ENCODE measurements at regions not wholly inside any gene's neighbourhood (a gene's known extent, or its start where the extent isn't known, plus 50 kb on each side); places are given as distances from the start of the nearest gene placed in this dataset.

- Histone ChIP-seq H3K27me3 (replicated peaks; ENCODE audit: control insufficient read depth, insufficient read depth, low read length, poor library complexity, severe bottlenecking) (no peaks in the 10 kb centered on the region), H3K27ac (ENCODE audit: insufficient read depth, low read length, poor library complexity, severe bottlenecking) (no peak overlapping the region), H3K9me3 (ENCODE audit: control insufficient read depth, low read length) (no peaks in the 10 kb centered on the region), H3K36me3 (ENCODE audit: control insufficient read depth, insufficient read depth, low read length) (no peaks in the 10 kb centered on the region), H3K4me1 (ENCODE audit: control insufficient read depth, insufficient read depth, low read length, poor library complexity, severe bottlenecking) (no peaks in the 10 kb centered on the region), H3K4me3 (ENCODE audit: insufficient read depth, low read depth, low read length, poor library complexity, severe bottlenecking) (no peak overlapping the region)
- no peak for DNase-seq
Measured at GRCh38 chr18:71966791-71967190, 577.4 kb downstream of the CBLN2 start.

- no peak overlapping the region for H3K4me3 ChIP-seq (ENCODE audit: insufficient read depth, low read depth, low read length, poor library complexity, severe bottlenecking)
Measured at GRCh38 chr18:71958605-71959004, 585.5 kb downstream of the CBLN2 start.

DNA sequence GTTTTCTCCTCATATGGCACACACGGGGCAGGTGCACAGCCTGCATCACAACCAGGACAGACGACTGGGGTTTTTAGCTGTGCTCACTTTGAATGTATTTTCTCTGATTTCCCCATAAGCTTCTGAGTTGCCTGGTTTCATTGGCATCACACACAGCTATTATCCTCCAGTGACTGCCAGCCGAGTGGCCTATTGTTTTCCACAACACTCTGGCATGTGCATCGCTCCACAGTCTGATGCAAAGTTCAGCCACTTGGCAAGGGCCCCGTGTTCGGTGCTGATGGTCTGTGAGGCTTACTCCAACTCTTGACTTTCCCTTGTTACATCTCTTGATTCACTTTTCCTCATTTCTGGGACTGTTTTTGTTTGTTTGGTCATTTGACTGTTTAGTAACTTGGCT lies 593.1 kb downstream of the CBLN2 start:
- Histone ChIP-seq H3K36me3 (ENCODE audit: control insufficient read depth, insufficient read depth, low read length) (no peaks in the 10 kb centered on the region), H3K27ac (ENCODE audit: insufficient read depth, low read length, poor library complexity, severe bottlenecking) (no peak overlapping the region), H3K27me3 (replicated peaks; ENCODE audit: control insufficient read depth, insufficient read depth, low read length, poor library complexity, severe bottlenecking) (no peaks in the 10 kb centered on the region), H3K9me3 (ENCODE audit: control insufficient read depth, low read length) (no peaks in the 10 kb centered on the region), H3K4me1 (ENCODE audit: control insufficient read depth, insufficient read depth, low read length, poor library complexity, severe bottlenecking) (no peaks in the 10 kb centered on the region), H3K4me3 (ENCODE audit: insufficient read depth, low read depth, low read length, poor library complexity, severe bottlenecking) (no peak overlapping the region)
- no peak for DNase-seq

More at GRCh38 chr18:71958605-71959004, 585.5 kb downstream of the CBLN2 start:
- Histone ChIP-seq H3K4me1 (ENCODE audit: control insufficient read depth, insufficient read depth, low read length, poor library complexity, severe bottlenecking) (no peaks in the 10 kb centered on the region), H3K27me3 (replicated peaks; ENCODE audit: control insufficient read depth, insufficient read depth, low read length, poor library complexity, severe bottlenecking) (no peaks in the 10 kb centered on the region), H3K27ac (ENCODE audit: insufficient read depth, low read length, poor library complexity, severe bottlenecking) (no peak overlapping the region), H3K9me3 (ENCODE audit: control insufficient read depth, low read length) (no peaks in the 10 kb centered on the region), H3K36me3 (ENCODE audit: control insufficient read depth, insufficient read depth, low read length) (no peaks in the 10 kb centered on the region)
- DNase-seq, result no peak

DNA sequence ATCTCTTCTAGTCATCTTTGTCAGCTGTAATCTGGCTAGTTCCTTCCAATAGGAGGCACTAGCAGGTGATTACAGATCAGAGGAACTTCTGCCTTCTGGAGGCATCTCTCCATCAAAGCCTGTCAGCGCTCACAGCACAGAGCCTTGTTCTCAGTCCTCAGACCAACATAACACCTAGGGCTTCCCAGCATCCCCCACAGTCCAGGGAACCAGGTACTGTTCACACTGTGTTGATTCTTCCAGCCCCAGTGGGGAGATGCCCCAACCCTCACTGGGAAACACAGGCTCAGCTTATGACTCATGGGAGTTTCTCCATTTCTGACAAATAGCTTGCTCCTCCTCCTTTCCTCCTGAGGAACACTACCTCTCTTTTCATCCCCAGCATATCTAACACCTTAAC lies 601.7 kb downstream of the CBLN2 start:
- no peaks in the 10 kb centered on the region for H3K27me3 ChIP-seq (replicated peaks; ENCODE audit: control insufficient read depth, insufficient read depth, low read length, poor library complexity, severe bottlenecking)
- H3K9me3 ChIP-seq (ENCODE audit: control insufficient read depth, low read length), result no peaks in the 10 kb centered on the region
- H3K36me3 ChIP-seq (ENCODE audit: control insufficient read depth, insufficient read depth, low read length), result no peaks in the 10 kb centered on the region
- no peak overlapping the region for H3K27ac ChIP-seq (ENCODE audit: insufficient read depth, low read length, poor library complexity, severe bottlenecking)
- no peak overlapping the region for H3K4me3 ChIP-seq (ENCODE audit: insufficient read depth, low read depth, low read length, poor library complexity, severe bottlenecking)
- no peaks in the 10 kb centered on the region for H3K4me1 ChIP-seq (ENCODE audit: control insufficient read depth, insufficient read depth, low read length, poor library complexity, severe bottlenecking)
- no peak for DNase-seq

DNA sequence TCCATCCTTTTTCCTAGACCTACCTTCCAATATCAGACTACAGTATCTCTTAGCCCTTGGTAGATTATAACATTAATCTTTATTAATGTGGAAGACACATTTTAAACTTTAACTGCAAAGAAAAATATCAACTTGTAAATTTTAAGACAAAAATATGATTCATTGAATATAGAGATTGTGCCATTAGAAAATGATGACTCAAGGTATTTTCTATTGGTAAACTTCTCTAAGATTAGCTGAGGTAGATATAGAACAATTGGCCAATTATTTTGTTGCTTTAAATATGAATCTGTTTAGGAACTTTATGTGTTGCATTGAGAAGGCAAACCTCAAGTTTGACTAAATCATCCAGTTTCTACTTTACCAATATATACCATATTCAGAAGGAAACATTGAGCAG lies 604.7 kb downstream of the CBLN2 start:
- Histone ChIP-seq H3K4me3 (ENCODE audit: insufficient read depth, low read depth, low read length, poor library complexity, severe bottlenecking) (no peak overlapping the region), H3K27me3 (replicated peaks; ENCODE audit: control insufficient read depth, insufficient read depth, low read length, poor library complexity, severe bottlenecking) (no peaks in the 10 kb centered on the region), H3K4me1 (ENCODE audit: control insufficient read depth, insufficient read depth, low read length, poor library complexity, severe bottlenecking) (no peaks in the 10 kb centered on the region), H3K27ac (ENCODE audit: insufficient read depth, low read length, poor library complexity, severe bottlenecking) (no peak overlapping the region), H3K36me3 (ENCODE audit: control insufficient read depth, insufficient read depth, low read length) (no peaks in the 10 kb centered on the region), H3K9me3 (ENCODE audit: control insufficient read depth, low read length) (no peaks in the 10 kb centered on the region)
- DNase-seq, result no peak

GRCh38 chr18:71936744-71937143 lies 607.4 kb downstream of the CBLN2 start:
- Histone ChIP-seq H3K4me1 (ENCODE audit: control insufficient read depth, insufficient read depth, low read length, poor library complexity, severe bottlenecking) (no peaks in the 10 kb centered on the region), H3K4me3 (ENCODE audit: insufficient read depth, low read depth, low read length, poor library complexity, severe bottlenecking) (no peak overlapping the region), H3K36me3 (ENCODE audit: control insufficient read depth, insufficient read depth, low read length) (no peaks in the 10 kb centered on the region), H3K9me3 (ENCODE audit: control insufficient read depth, low read length) (no peaks in the 10 kb centered on the region), H3K27ac (ENCODE audit: insufficient read depth, low read length, poor library complexity, severe bottlenecking) (no peak overlapping the region), H3K27me3 (replicated peaks; ENCODE audit: control insufficient read depth, insufficient read depth, low read length, poor library complexity, severe bottlenecking) (no peaks in the 10 kb centered on the region)
- DNase-seq, result no peak

DNA sequence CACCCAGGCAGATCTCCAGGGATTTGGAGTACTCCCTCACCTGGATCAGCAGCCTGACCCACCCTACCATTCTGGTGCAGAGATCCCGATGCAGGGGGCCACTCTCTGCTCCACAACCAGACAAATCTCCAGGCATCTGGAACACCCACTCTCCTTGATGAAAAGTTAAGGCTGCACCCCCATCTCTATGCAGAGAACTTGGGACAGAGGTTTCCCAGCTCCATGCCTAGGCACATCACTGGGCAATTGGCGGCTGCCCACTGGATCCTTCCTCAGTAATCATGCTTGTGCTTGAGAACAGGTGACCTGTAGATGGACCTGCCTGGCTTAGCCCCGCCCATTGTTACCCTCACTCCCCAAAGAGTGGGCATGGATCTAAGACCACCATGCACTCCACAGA lies 624.9 kb downstream of the CBLN2 start:
- H3K36me3 ChIP-seq (ENCODE audit: control insufficient read depth, insufficient read depth, low read length), result no peaks in the 10 kb centered on the region
- H3K27me3 ChIP-seq (replicated peaks; ENCODE audit: control insufficient read depth, insufficient read depth, low read length, poor library complexity, severe bottlenecking), result no peaks in the 10 kb centered on the region
- no peaks in the 10 kb centered on the region for H3K9me3 ChIP-seq (ENCODE audit: control insufficient read depth, low read length)
- H3K27ac ChIP-seq (ENCODE audit: insufficient read depth, low read length, poor library complexity, severe bottlenecking), result no peak overlapping the region
- H3K4me3 ChIP-seq (ENCODE audit: insufficient read depth, low read depth, low read length, poor library complexity, severe bottlenecking), result no peak overlapping the region
- no peak for DNase-seq
- no peaks in the 10 kb centered on the region for H3K4me1 ChIP-seq (ENCODE audit: control insufficient read depth, insufficient read depth, low read length, poor library complexity, severe bottlenecking)

GRCh38 chr18:71913641-71914040 lies 630.5 kb downstream of the CBLN2 start:
- Histone ChIP-seq H3K27ac (ENCODE audit: insufficient read depth, low read length, poor library complexity, severe bottlenecking) (no peak overlapping the region), H3K27me3 (replicated peaks; ENCODE audit: control insufficient read depth, insufficient read depth, low read length, poor library complexity, severe bottlenecking) (no peaks in the 10 kb centered on the region), H3K4me3 (ENCODE audit: insufficient read depth, low read depth, low read length, poor library complexity, severe bottlenecking) (no peak overlapping the region), H3K9me3 (ENCODE audit: control insufficient read depth, low read length) (no peaks in the 10 kb centered on the region), H3K4me1 (ENCODE audit: control insufficient read depth, insufficient read depth, low read length, poor library complexity, severe bottlenecking) (no peaks in the 10 kb centered on the region), H3K36me3 (ENCODE audit: control insufficient read depth, insufficient read depth, low read length) (no peaks in the 10 kb centered on the region)
- no peak for DNase-seq

GRCh38 chr18:71902482-71902881 lies 641.7 kb downstream of the CBLN2 start:
- H3K9me3 ChIP-seq (ENCODE audit: control insufficient read depth, low read length), result no peaks in the 10 kb centered on the region
- no peaks in the 10 kb centered on the region for H3K27me3 ChIP-seq (replicated peaks; ENCODE audit: control insufficient read depth, insufficient read depth, low read length, poor library complexity, severe bottlenecking)
- H3K4me1 ChIP-seq (ENCODE audit: control insufficient read depth, insufficient read depth, low read length, poor library complexity, severe bottlenecking), result no peaks in the 10 kb centered on the region
- no peak for DNase-seq
- no peaks in the 10 kb centered on the region for H3K36me3 ChIP-seq (ENCODE audit: control insufficient read depth, insufficient read depth, low read length)
- H3K4me3 ChIP-seq (ENCODE audit: insufficient read depth, low read depth, low read length, poor library complexity, severe bottlenecking), result no peak overlapping the region
- H3K27ac ChIP-seq (ENCODE audit: insufficient read depth, low read length, poor library complexity, severe bottlenecking), result no peak overlapping the region

DNA sequence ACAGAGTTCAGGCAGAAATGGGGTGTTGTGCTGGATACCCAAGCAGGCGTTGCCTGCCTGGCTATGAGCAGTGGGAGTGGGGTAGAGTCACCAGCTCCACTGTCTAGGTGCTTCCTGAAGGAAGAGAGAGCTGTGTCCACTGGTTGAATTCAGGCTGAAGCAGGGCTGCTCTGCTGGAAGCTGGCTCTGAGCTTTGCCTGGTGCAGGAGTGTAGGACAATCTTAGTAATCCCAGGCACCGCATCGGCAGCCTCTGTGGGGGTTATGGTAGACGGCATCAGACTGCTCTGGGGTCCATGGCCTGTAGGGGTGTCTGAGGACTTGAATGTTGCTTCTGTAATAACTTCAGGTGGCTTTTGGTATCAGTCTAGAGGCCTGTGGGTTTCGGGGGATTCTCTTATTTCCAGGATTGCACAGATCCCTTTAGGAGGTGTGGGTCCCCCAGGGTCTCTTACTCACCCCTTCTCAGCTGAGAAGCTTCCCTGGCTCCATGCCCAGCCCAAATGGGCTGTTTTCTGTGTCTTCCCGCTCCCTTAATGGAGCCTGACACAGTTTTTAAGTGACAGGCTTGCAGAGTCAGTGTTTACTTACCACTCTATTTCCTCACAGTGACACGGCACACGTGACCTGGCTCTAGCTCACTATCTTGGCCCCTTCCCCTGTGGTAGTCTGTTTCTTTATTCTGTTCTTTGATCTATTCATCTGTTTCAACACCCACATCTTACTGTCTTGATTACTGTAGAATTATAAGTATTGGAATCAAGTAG lies 644.3 kb downstream of the CBLN2 start:
- Histone ChIP-seq H3K36me3 (ENCODE audit: control insufficient read depth, insufficient read depth, low read length) (no peaks in the 10 kb centered on the region), H3K4me3 (ENCODE audit: insufficient read depth, low read depth, low read length, poor library complexity, severe bottlenecking) (no peak overlapping the region), H3K27ac (ENCODE audit: insufficient read depth, low read length, poor library complexity, severe bottlenecking) (no peak overlapping the region), H3K4me1 (ENCODE audit: control insufficient read depth, insufficient read depth, low read length, poor library complexity, severe bottlenecking) (no peaks in the 10 kb centered on the region), H3K9me3 (ENCODE audit: control insufficient read depth, low read length) (no peaks in the 10 kb centered on the region), H3K27me3 (replicated peaks; ENCODE audit: control insufficient read depth, insufficient read depth, low read length, poor library complexity, severe bottlenecking) (no peaks in the 10 kb centered on the region)
- no peak for DNase-seq

Data from effector memory CD4-positive, alpha-beta T cell (primary cell).